HepG2 (cell line): ENCODE measurements at regions not wholly inside any gene's neighbourhood (a gene's known extent, or its start where the extent isn't known, plus 50 kb on each side); places are given as distances from the start of the nearest gene placed in this dataset.

ENCODE experiments used
- ARNT ChIP-seq: fragments of 450-650 bp; IDR thresholded peaks from 2 replicates; pipeline ENCODE4 v1.6.1; 2017
- EED ChIP-seq: sonication (generic); formaldehyde crosslinking; IDR thresholded peaks from 2 replicates; pipeline ENCODE4 v1.5.0; 2020; ENCODE audit warnings: mild to moderate bottlenecking, missing genetic modification reagents
- GATA4 ChIP-seq: sonication (generic); IDR thresholded peaks from 2 replicates; pipeline ENCODE4 v1.6.1; 2016; ENCODE audit warnings: antibody characterized with exemption, low read depth, borderline replicate concordance
- HOXD1 ChIP-seq: sonication (generic); formaldehyde crosslinking; IDR thresholded peaks from 2 replicates; pipeline ENCODE4 v1.5.0; 2020; ENCODE audit warnings: missing genetic modification reagents
- RCOR2 ChIP-seq: IDR thresholded peaks from 2 replicates; pipeline ENCODE4 v1.6.1; 2016; ENCODE audit warnings: missing biosample characterization, missing genetic modification reagents
- RFX3 ChIP-seq: IDR thresholded peaks from 2 replicates; pipeline ENCODE4 v1.6.1; 2016; ENCODE audit warnings: missing biosample characterization, missing genetic modification reagents
- ZNF446 ChIP-seq: sonication (generic); formaldehyde crosslinking; IDR thresholded peaks from 2 replicates; pipeline ENCODE4 v1.5.0; 2020; ENCODE audit warnings: mild to moderate bottlenecking, missing genetic modification reagents
- ZSCAN25 ChIP-seq: sonication (generic); formaldehyde crosslinking; IDR thresholded peaks from 2 replicates; pipeline ENCODE4 v1.8.0; 2022; ENCODE audit warnings: mild to moderate bottlenecking, missing genetic modification reagents
- TF ChIP-seq, protein P1 (sequence below): sonication (generic); formaldehyde crosslinking; IDR thresholded peaks from 2 replicates; pipeline ENCODE4 v1.4.0; 2020; ENCODE audit warnings: missing genetic modification reagents
- TF ChIP-seq, protein P2 (sequence below): sonication (generic); formaldehyde crosslinking; IDR thresholded peaks from 2 replicates; pipeline ENCODE4 v1.5.1; 2020; ENCODE audit warnings: missing genetic modification reagents, mild to moderate bottlenecking, borderline replicate concordance
- TF ChIP-seq, protein P3 (sequence below): sonication (generic); formaldehyde crosslinking; IDR thresholded peaks from 2 replicates; pipeline ENCODE4 v1.4.0; 2020; ENCODE audit warnings: missing genetic modification reagents, borderline replicate concordance
- TF ChIP-seq, protein P4 (sequence below): sonication (generic); formaldehyde crosslinking; IDR thresholded peaks from 2 replicates; pipeline ENCODE4 v1.5.1; 2020; ENCODE audit warnings: mild to moderate bottlenecking, missing genetic modification reagents, moderate library complexity
- TF ChIP-seq, protein P5 (sequence below): IDR thresholded peaks from 2 replicates; pipeline ENCODE4 v1.6.1; 2012; ENCODE audit warnings: inconsistent platforms
- TF ChIP-seq, protein P6 (sequence below): sonication (generic); formaldehyde crosslinking; IDR thresholded peaks from 2 replicates; pipeline ENCODE4 v1.4.0; 2020; ENCODE audit warnings: mild to moderate bottlenecking, missing genetic modification reagents

DNA sequence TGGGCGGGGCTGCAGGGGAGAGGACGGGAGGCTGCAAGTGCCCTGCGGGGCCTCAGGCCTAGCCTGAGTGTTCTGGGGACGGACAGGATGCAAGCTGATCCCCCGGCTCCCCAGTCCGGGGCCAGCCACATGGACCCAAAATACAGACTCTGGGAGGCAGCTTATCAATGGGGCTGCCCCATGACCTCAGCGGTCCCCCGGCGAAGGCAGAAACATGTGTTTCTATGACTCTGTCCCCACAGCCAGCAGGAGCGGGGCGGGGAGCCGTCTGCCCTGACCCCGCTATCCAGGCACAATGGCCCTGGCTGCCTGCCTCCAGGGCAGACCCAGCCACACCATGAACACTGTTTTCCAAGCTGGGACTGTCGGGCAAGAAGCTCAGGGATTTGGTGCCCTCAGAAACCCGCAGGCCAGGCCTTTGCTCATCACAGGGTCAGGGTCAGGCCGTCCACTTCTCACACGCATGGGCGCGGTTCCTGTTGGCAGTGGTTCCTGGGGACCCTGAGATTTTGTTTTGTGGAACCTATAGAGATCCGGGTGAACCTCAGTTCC, 75.0 kb downstream of the RFLNA start (continued):
- TF ChIP-seq, protein P1, sequence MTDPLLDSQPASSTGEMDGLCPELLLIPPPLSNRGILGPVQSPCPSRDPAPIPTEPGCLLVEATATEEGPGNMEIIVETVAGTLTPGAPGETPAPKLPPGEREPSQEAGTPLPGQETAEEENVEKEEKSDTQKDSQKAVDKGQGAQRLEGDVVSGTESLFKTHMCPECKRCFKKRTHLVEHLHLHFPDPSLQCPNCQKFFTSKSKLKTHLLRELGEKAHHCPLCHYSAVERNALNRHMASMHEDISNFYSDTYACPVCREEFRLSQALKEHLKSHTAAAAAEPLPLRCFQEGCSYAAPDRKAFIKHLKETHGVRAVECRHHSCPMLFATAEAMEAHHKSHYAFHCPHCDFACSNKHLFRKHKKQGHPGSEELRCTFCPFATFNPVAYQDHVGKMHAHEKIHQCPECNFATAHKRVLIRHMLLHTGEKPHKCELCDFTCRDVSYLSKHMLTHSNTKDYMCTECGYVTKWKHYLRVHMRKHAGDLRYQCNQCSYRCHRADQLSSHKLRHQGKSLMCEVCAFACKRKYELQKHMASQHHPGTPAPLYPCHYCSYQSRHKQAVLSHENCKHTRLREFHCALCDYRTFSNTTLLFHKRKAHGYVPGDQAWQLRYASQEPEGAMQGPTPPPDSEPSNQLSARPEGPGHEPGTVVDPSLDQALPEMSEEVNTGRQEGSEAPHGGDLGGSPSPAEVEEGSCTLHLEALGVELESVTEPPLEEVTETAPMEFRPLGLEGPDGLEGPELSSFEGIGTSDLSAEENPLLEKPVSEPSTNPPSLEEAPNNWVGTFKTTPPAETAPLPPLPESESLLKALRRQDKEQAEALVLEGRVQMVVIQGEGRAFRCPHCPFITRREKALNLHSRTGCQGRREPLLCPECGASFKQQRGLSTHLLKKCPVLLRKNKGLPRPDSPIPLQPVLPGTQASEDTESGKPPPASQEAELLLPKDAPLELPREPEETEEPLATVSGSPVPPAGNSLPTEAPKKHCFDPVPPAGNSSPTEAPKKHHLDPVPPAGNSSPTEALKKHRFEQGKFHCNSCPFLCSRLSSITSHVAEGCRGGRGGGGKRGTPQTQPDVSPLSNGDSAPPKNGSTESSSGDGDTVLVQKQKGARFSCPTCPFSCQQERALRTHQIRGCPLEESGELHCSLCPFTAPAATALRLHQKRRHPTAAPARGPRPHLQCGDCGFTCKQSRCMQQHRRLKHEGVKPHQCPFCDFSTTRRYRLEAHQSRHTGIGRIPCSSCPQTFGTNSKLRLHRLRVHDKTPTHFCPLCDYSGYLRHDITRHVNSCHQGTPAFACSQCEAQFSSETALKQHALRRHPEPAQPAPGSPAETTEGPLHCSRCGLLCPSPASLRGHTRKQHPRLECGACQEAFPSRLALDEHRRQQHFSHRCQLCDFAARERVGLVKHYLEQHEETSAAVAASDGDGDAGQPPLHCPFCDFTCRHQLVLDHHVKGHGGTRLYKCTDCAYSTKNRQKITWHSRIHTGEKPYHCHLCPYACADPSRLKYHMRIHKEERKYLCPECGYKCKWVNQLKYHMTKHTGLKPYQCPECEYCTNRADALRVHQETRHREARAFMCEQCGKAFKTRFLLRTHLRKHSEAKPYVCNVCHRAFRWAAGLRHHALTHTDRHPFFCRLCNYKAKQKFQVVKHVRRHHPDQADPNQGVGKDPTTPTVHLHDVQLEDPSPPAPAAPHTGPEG: 0 out of 2 replicates have a peak, but pooled peaks have one; percentile 2
- TF ChIP-seq, protein P2, sequence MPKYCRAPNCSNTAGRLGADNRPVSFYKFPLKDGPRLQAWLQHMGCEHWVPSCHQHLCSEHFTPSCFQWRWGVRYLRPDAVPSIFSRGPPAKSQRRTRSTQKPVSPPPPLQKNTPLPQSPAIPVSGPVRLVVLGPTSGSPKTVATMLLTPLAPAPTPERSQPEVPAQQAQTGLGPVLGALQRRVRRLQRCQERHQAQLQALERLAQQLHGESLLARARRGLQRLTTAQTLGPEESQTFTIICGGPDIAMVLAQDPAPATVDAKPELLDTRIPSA (CRISPR knock-in tag): peak; percentile 58; the same call in 1 of the 2 replicates
- TF ChIP-seq ARNT (no peak), ZNF446 (CRISPR knock-in tag) (no peak), EED (no peak), RCOR2 (no peak), HOXD1 (no peak), GATA4 (no peak), ZSCAN25 (CRISPR knock-in tag) (no peak), RFX3 (CRISPR knock-in tag) (no peak)
- TF ChIP-seq, protein P3, sequence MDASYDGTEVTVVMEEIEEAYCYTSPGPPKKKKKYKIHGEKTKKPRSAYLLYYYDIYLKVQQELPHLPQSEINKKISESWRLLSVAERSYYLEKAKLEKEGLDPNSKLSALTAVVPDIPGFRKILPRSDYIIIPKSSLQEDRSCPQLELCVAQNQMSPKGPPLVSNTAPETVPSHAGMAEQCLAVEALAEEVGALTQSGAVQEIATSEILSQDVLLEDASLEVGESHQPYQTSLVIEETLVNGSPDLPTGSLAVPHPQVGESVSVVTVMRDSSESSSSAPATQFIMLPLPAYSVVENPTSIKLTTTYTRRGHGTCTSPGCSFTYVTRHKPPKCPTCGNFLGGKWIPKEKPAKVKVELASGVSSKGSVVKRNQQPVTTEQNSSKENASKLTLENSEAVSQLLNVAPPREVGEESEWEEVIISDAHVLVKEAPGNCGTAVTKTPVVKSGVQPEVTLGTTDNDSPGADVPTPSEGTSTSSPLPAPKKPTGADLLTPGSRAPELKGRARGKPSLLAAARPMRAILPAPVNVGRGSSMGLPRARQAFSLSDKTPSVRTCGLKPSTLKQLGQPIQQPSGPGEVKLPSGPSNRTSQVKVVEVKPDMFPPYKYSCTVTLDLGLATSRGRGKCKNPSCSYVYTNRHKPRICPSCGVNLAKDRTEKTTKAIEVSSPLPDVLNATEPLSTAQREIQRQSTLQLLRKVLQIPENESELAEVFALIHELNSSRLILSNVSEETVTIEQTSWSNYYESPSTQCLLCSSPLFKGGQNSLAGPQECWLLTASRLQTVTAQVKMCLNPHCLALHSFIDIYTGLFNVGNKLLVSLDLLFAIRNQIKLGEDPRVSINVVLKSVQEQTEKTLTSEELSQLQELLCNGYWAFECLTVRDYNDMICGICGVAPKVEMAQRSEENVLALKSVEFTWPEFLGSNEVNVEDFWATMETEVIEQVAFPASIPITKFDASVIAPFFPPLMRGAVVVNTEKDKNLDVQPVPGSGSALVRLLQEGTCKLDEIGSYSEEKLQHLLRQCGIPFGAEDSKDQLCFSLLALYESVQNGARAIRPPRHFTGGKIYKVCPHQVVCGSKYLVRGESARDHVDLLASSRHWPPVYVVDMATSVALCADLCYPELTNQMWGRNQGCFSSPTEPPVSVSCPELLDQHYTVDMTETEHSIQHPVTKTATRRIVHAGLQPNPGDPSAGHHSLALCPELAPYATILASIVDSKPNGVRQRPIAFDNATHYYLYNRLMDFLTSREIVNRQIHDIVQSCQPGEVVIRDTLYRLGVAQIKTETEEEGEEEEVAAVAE (CRISPR knock-in tag): no peak
- TF ChIP-seq, protein P4, sequence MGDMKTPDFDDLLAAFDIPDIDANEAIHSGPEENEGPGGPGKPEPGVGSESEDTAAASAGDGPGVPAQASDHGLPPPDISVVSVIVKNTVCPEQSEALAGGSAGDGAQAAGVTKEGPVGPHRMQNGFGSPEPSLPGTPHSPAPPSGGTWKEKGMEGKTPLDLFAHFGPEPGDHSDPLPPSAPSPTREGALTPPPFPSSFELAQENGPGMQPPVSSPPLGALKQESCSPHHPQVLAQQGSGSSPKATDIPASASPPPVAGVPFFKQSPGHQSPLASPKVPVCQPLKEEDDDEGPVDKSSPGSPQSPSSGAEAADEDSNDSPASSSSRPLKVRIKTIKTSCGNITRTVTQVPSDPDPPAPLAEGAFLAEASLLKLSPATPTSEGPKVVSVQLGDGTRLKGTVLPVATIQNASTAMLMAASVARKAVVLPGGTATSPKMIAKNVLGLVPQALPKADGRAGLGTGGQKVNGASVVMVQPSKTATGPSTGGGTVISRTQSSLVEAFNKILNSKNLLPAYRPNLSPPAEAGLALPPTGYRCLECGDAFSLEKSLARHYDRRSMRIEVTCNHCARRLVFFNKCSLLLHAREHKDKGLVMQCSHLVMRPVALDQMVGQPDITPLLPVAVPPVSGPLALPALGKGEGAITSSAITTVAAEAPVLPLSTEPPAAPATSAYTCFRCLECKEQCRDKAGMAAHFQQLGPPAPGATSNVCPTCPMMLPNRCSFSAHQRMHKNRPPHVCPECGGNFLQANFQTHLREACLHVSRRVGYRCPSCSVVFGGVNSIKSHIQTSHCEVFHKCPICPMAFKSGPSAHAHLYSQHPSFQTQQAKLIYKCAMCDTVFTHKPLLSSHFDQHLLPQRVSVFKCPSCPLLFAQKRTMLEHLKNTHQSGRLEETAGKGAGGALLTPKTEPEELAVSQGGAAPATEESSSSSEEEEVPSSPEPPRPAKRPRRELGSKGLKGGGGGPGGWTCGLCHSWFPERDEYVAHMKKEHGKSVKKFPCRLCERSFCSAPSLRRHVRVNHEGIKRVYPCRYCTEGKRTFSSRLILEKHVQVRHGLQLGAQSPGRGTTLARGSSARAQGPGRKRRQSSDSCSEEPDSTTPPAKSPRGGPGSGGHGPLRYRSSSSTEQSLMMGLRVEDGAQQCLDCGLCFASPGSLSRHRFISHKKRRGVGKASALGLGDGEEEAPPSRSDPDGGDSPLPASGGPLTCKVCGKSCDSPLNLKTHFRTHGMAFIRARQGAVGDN (CRISPR knock-in tag): peak; percentile 88
- TF ChIP-seq, protein P5, sequence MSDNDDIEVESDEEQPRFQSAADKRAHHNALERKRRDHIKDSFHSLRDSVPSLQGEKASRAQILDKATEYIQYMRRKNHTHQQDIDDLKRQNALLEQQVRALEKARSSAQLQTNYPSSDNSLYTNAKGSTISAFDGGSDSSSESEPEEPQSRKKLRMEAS: peak; percentile 11; the same call in 1 of the 2 replicates
- TF ChIP-seq, protein P6, sequence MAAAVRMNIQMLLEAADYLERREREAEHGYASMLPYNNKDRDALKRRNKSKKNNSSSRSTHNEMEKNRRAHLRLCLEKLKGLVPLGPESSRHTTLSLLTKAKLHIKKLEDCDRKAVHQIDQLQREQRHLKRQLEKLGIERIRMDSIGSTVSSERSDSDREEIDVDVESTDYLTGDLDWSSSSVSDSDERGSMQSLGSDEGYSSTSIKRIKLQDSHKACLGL (CRISPR knock-in tag): peak; percentile 59; the same call in 1 of the 2 replicates
